Hepatocyte (in vitro differentiated cells): ENCODE measurements at regions not wholly inside any gene's neighbourhood (a gene's known extent, or its start where the extent isn't known, plus 50 kb on each side); places are given as distances from the start of the nearest gene placed in this dataset.
A peak's percentile ranks its signal among the peaks of the same experiment; 100 is the strongest.

Source experiments
- DNase-seq: peaks from one replicate; pipeline ENCODE4 v3.0.0-alpha.2; 2016; ENCODE audit warnings: low spot score
- H2AFZ ChIP-seq: fragments of 200-600 bp; sonication (generic); 2 replicates; pipeline ENCODE4 v1.6.0; 2016; ENCODE audit warnings: antibody characterized with exemption, mild to moderate bottlenecking
- H3K27ac ChIP-seq: fragments of 200-600 bp; sonication (generic); 2 replicates; pipeline ENCODE4 v1.5.1; 2016; ENCODE audit warnings: mild to moderate bottlenecking
- H3K27me3 ChIP-seq: fragments of 200-600 bp; sonication (generic); 2 replicates; pipeline ENCODE4 v1.6.1; 2016
- H3K36me3 ChIP-seq: fragments of 200-600 bp; sonication (generic); replicated peaks from 2 replicates; pipeline ENCODE4 v1.5.1; 2016; ENCODE audit warnings: low read depth; ENCODE audit not compliant: insufficient read depth
- H3K4me1 ChIP-seq: fragments of 200-600 bp; sonication (generic); 2 replicates; pipeline ENCODE4 v1.5.1; 2016; ENCODE audit warnings: mild to moderate bottlenecking, moderate library complexity; ENCODE audit not compliant: insufficient read depth
- H3K4me2 ChIP-seq: fragments of 200-600 bp; sonication (generic); 2 replicates; pipeline ENCODE4 v1.6.0; 2016
- H3K4me3 ChIP-seq: fragments of 200-600 bp; sonication (generic); 2 replicates; pipeline ENCODE4 v1.5.1; 2016; ENCODE audit warnings: mild to moderate bottlenecking
- H3K79me2 ChIP-seq: fragments of 200-600 bp; sonication (generic); 2 replicates; pipeline ENCODE4 v1.6.0; 2017; ENCODE audit warnings: mild to moderate bottlenecking
- H3K9me2 ChIP-seq: fragments of 200-600 bp; sonication (generic); replicated peaks from 2 replicates; pipeline ENCODE4 v1.6.0; 2017; ENCODE audit warnings: mild to moderate bottlenecking; ENCODE audit not compliant: insufficient read depth
- H3K9me3 ChIP-seq: fragments of 200-600 bp; sonication (generic); 2 replicates; pipeline ENCODE4 v1.5.1; 2016; ENCODE audit warnings: low read depth, mild to moderate bottlenecking
- H4K20me1 ChIP-seq: fragments of 200-600 bp; sonication (generic); 2 replicates; pipeline ENCODE4 v1.6.0; 2016; ENCODE audit warnings: mild to moderate bottlenecking; ENCODE audit not compliant: insufficient read depth, poor library complexity, severe bottlenecking
- CTCF ChIP-seq: fragments of 200-600 bp; sonication (generic); IDR thresholded peaks from 2 replicates; pipeline ENCODE4 v1.5.1; 2016; ENCODE audit warnings: antibody characterized with exemption, mild to moderate bottlenecking; ENCODE audit not compliant: poor library complexity
- EZH2 ChIP-seq: fragments of 200-600 bp; sonication (generic); IDR thresholded peaks from 2 replicates; pipeline ENCODE4 v1.6.1; 2016; ENCODE audit warnings: antibody characterized with exemption, mild to moderate bottlenecking, borderline replicate concordance
- EZH2phosphoT487 ChIP-seq: fragments of 200-600 bp; sonication (generic); IDR thresholded peaks from one replicate; pipeline ENCODE4 v1.6.1; 2018; ENCODE audit warnings: antibody characterized with exemption, mild to moderate bottlenecking, low read depth, moderate library complexity; ENCODE audit not compliant: unreplicated experiment, severe bottlenecking
- WGBS: methylation state at CpG from one replicate; pipeline ENCODE4 v1.1.6; 2016; ENCODE audit warnings: low lambda C conversion rate; ENCODE audit errors: missing lambda C conversion rate; 5-methylcytosine and 5-hydroxymethylcytosine counted together

DNA sequence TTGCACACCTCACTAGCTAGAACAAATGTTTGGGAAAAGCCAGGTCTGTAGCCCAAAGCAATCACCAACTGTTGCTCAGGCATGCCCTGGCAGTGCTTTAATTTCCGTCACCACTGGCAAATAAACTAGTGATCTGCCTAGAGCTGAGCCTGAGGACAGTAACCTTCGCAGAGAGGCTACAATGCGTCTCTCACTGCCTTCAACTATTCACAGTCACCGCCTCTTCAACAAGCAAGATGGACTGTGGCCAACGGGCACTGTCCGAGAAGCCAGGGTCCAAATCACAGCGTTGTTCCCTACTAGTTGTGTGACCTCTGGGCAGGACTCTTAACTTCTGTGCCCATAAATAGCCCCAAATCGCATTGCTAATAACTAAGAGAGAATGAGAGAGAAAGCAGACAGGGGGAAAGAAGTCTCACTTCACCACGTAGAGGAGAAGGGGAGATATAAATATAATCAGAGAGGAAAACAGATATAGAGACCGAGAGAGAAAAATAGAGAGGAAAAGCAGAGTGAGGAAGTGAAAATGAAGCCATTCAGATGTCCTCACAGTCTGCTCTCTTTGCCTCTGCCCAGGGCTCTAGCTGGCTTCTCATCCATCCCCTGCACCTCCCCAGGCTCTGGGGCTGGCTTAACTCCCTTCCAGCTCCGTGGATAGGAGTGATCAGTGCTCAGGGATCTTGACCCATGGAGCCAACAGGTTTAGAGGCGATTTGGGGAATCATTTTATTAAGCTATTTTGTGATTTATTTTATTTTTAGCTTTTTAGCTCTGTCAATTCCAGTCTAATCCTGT is 157.9 kb downstream of the ZDHHC21 start:
- Histone ChIP-seq H4K20me1 (no peaks in the 10 kb centered on the region), H3K36me3 (no peaks in the 10 kb centered on the region), H3K9me2 (no peaks in the 10 kb centered on the region), H3K9me3 (no peaks in the 10 kb centered on the region), H3K4me2 (no peak overlapping the region), H3K27me3 (no peaks in the 10 kb centered on the region), H3K27ac (no peak overlapping the region), H3K79me2 (no peaks in the 10 kb centered on the region), H3K4me1 (peaks cover 21% of the 10 kb centered on the region), H3K4me3 (no peak overlapping the region), H2AFZ (no peak overlapping the region)
- TF ChIP-seq EZH2phosphoT487 (no peak), EZH2 (no peak), CTCF (no peak)
- 81% methylated on average over 12 of the region's 12 CpGs for WGBS
- no peak for DNase-seq

DNA sequence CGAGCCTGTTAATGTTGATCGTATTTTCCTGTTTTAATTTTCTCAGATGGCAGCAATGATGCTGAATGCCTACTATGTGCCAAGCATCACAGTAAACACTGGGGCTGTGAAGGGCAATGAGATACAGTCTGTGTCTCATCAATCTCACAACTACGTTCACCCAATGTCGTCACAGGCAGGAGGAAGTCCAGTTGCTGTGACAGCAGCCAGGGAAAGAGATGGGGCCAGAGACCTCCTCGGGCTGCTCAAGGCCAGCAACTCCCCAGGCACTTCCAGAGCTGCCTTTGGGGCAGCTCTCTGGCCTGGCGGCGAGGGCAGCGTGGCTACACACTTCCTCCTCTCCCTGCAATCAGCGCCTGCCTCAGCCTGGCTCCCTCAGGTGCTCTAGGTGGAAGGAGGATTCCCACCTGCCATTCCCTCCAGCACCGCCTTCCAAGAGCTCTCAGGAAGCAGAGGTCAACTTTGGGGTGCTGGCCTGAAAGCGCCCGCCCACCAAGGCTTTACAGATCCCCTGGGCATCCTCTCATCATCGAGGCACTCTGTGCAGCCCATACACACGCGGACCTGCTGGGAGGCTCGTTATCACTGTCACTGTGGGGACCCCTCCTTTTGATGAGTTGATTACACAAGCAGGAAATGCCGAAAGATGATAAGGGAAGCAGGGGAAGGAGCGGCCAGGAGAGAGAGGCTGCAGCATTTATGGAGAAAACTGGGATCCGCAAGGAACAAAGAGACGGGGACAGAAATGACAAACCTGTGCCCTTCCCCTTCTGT is 159.2 kb downstream of the ZDHHC21 start:
- peaks cover 21% of the 10 kb centered on the region for H3K4me1 ChIP-seq
- no peaks in the 10 kb centered on the region for H4K20me1 ChIP-seq
- H3K9me2 ChIP-seq = no peaks in the 10 kb centered on the region
- DNase-seq = no peak
- H3K27me3 ChIP-seq = no peaks in the 10 kb centered on the region
- 59% methylated on average over 20 of the region's 20 CpGs for WGBS
- H3K36me3 ChIP-seq = no peaks in the 10 kb centered on the region
- H3K79me2 ChIP-seq = no peaks in the 10 kb centered on the region
- no peak overlapping the region for H3K27ac ChIP-seq
- no peak overlapping the region for H3K4me2 ChIP-seq
- TF ChIP-seq CTCF (no peak), EZH2phosphoT487 (no peak), EZH2 (no peak)
- no peak overlapping the region for H2AFZ ChIP-seq
- no peaks in the 10 kb centered on the region for H3K9me3 ChIP-seq
- no peak overlapping the region for H3K4me3 ChIP-seq

DNA sequence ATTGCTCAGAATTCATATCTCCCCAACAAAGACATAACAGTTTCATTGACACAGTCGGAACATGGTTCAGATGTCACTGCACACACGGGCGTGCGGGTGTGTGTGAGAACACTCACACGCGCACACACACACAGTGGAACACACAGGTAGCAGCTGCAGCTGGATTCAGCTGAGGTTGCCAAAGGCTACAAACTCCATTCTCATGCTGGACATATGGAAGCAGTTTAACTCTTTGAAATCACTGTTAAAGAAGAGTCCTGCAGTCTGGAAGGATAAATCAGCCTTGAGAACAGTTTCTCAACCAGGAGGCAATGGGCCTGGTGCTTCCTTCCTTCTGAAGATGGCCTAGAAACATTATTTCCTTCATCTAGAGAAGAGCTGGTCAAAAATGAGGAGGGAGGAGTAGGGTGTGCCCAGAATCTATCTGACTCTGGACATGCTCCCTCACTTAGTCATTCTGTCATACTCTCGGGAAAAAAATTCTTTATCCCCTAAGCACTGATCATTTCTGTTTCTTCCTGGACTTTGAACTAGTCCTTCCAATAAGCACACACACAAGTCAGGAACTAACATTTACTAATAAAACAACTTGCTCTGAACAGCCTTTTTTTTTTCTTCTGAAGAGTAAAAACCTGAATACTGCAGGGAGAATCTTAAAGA is 160.6 kb downstream of the ZDHHC21 start:
- H2AFZ ChIP-seq = peak overlapping the region; percentile 46
- no peaks in the 10 kb centered on the region for H3K36me3 ChIP-seq
- H3K79me2 ChIP-seq = no peaks in the 10 kb centered on the region
- H3K9me3 ChIP-seq = no peaks in the 10 kb centered on the region
- H3K27me3 ChIP-seq = no peaks in the 10 kb centered on the region
- peaks cover 21% of the 10 kb centered on the region for H3K4me1 ChIP-seq
- TF ChIP-seq EZH2 (no peak), CTCF (no peak), EZH2phosphoT487 (no peak)
- H3K9me2 ChIP-seq = no peaks in the 10 kb centered on the region
- 60% methylated on average over 7 of the region's 7 CpGs for WGBS
- H3K27ac ChIP-seq = peak overlapping the region; percentile 68
- no peaks in the 10 kb centered on the region for H4K20me1 ChIP-seq
- no peak overlapping the region for H3K4me3 ChIP-seq
- no peak for DNase-seq
- peak overlapping the region; percentile 56 for H3K4me2 ChIP-seq
